SK-N-MC (cell line): ENCODE measurements at regions not wholly inside any gene's neighbourhood (a gene's known extent, or its start where the extent isn't known, plus 50 kb on each side); places are given as distances from the start of the nearest gene placed in this dataset.

Experiments used
- EZH2 ChIP-seq: fragments of 200-600 bp; sonication (generic); IDR thresholded peaks from one replicate; pipeline ENCODE4 v1.6.1; 2017; ENCODE audit warnings: antibody characterized with exemption
- POLR2AphosphoS5 ChIP-seq: IDR thresholded peaks from 2 replicates; pipeline ENCODE4 v1.6.1; 2012; ENCODE audit warnings: mild to moderate bottlenecking, low read depth, low read length, borderline replicate concordance

- TF ChIP-seq EZH2, result no peak
- TF ChIP-seq POLR2AphosphoS5, result no peak
Observed at GRCh38 chr12:77214136-77214535, 148.8 kb upstream of the E2F7 start.
